SK-N-SH (cell line): ENCODE measurements at regions not wholly inside any gene's neighbourhood (a gene's known extent, or its start where the extent isn't known, plus 50 kb on each side); places are given as distances from the start of the nearest gene placed in this dataset.

ENCODE experiments used
- CTCF ChIA-PET: fragments of 300-600, 350-600 bp; formaldehyde crosslinking; extraction: SDS; loops from one replicate; lab custom pipeline; 2021; lab: Yijun Ruan, JAX
- POLR2A ChIA-PET: fragments of 350-600 bp; sonication (Branson Sonifier 250); formaldehyde crosslinking; extraction: SDS; loops from one replicate; lab custom pipeline; 2020; ENCODE audit warnings: antibody characterized with exemption, inconsistent platforms; lab: Yijun Ruan, JAX
- DNase-seq: peaks from one replicate; pipeline ENCODE4 v3.0.0; 2012
- H2AFZ ChIP-seq: fragments of 200-600 bp; sonication (generic); 2 replicates; pipeline ENCODE4 v1.8.1; 2016; ENCODE audit warnings: antibody characterized with exemption, mild to moderate bottlenecking, low read depth
- H3F3A ChIP-seq: fragments of 200-600 bp; sonication (generic); replicated peaks from 2 replicates; pipeline ENCODE3; 2016; ENCODE audit warnings: antibody characterized with exemption, mild to moderate bottlenecking; ENCODE audit not compliant: insufficient read depth
- H3K27ac ChIP-seq, 2 experiments: fragments of 200-500 bp in 1 of 2; fragments of 200-600 bp in 1 of 2; sonication (Bioruptor generic) in 1 of 2; sonication (generic), shearing (Covaris generic) in 1 of 2; 2 replicates each; pipeline versions ENCODE4 v1.5.1 to v1.6.1; 2014 to 2016; ENCODE audit warnings: low read depth in 2 of 2, inconsistent platforms in 1 of 2, low read length in 1 of 2, mild to moderate bottlenecking in 1 of 2, mixed read lengths in 1 of 2
- H3K27me3 ChIP-seq: fragments of 200-600 bp; sonication (generic), shearing (Covaris generic); 2 replicates; pipeline ENCODE4 v1.6.1; 2016; ENCODE audit warnings: mixed run types; ENCODE audit not compliant: insufficient read depth
- H3K36me3 ChIP-seq, 2 experiments: fragments of 200-500 bp in 1 of 2; fragments of 200-600 bp in 1 of 2; sonication (Bioruptor generic) in 1 of 2; sonication (generic) in 1 of 2; replicated peaks in 1 of 2; 2 replicates each; pipeline versions ENCODE3 to v1.5.1; 2014 to 2016; ENCODE audit warnings: low read length in 1 of 2, mild to moderate bottlenecking in 1 of 2; ENCODE audit not compliant: insufficient read depth in 2 of 2, control insufficient read depth in 1 of 2
- H3K4me1 ChIP-seq, 2 experiments: fragments of 200-500 bp in 1 of 2; fragments of 200-600 bp in 1 of 2; sonication (Bioruptor generic) in 1 of 2; sonication (generic), shearing (Covaris generic) in 1 of 2; 2 replicates each; pipeline versions ENCODE4 v1.5.1 to v1.6.1; 2014 to 2016; ENCODE audit warnings: low read depth in 1 of 2, low read length in 1 of 2, mixed run types in 1 of 2; ENCODE audit not compliant: insufficient read depth in 2 of 2, control insufficient read depth in 1 of 2
- H3K4me2 ChIP-seq: fragments of 200-600 bp; sonication (generic), shearing (Covaris generic); 2 replicates; pipeline ENCODE4 v1.6.1; 2017; ENCODE audit warnings: mixed run types
- H3K4me3 ChIP-seq, 2 experiments: fragments of 200-500 bp in 1 of 2; fragments of 200-600 bp in 1 of 2; sonication (Bioruptor generic) in 1 of 2; sonication (generic), shearing (Covaris generic) in 1 of 2; 2 replicates each; pipeline versions ENCODE4 v1.5.1 to v1.8.1; 2014 to 2016; ENCODE audit warnings: low read depth in 2 of 2, inconsistent platforms in 1 of 2, low read length in 1 of 2, mild to moderate bottlenecking in 1 of 2, mixed read lengths in 1 of 2, moderate library complexity in 1 of 2
- H3K79me2 ChIP-seq: fragments of 200-600 bp; sonication (generic); 2 replicates; pipeline ENCODE4 v1.8.1; 2017; ENCODE audit warnings: mild to moderate bottlenecking; ENCODE audit not compliant: insufficient read depth
- H3K9ac ChIP-seq: fragments of 200-600 bp; sonication (generic); 2 replicates; pipeline ENCODE4 v1.6.1; 2017; ENCODE audit warnings: mixed run types
- H3K9me2 ChIP-seq: fragments of 200-600 bp; sonication (generic); 2 replicates; pipeline ENCODE4 v1.6.1; 2017; ENCODE audit warnings: mixed run types
- H3K9me3 ChIP-seq: fragments of 200-600 bp; sonication (generic); 2 replicates; pipeline ENCODE4 v1.6.1; 2017; ENCODE audit warnings: mixed run types, mild to moderate bottlenecking, moderate library complexity
- H4K20me1 ChIP-seq: fragments of 200-600 bp; sonication (generic); 2 replicates; pipeline ENCODE4 v1.6.1; 2017; ENCODE audit warnings: mild to moderate bottlenecking, mixed run types; ENCODE audit not compliant: insufficient read depth
- EZH2phosphoT487 ChIP-seq: fragments of 200-600 bp; sonication (generic); IDR thresholded peaks from 2 replicates; pipeline ENCODE4 v1.6.1; 2017; ENCODE audit warnings: low read depth, mixed run types, mild to moderate bottlenecking, antibody characterized with exemption, moderate library complexity, borderline replicate concordance
- FOSL2 ChIP-seq: IDR thresholded peaks from 2 replicates; pipeline ENCODE4 v1.4.0; 2012; ENCODE audit warnings: low read depth, mild to moderate bottlenecking, moderate library complexity, borderline replicate concordance
- FOXM1 ChIP-seq: IDR thresholded peaks from 2 replicates; pipeline ENCODE4 v1.4.0; 2012; ENCODE audit warnings: low read depth, mild to moderate bottlenecking
- MEF2A ChIP-seq: IDR thresholded peaks from 2 replicates; pipeline ENCODE4 v1.4.0; 2012; ENCODE audit warnings: low read depth, borderline replicate concordance
- MXI1 ChIP-seq: IDR thresholded peaks from 2 replicates; pipeline ENCODE4 v1.6.1; 2012; ENCODE audit warnings: mild to moderate bottlenecking, low read depth, low read length, improper control_type of control experiment
- NFIC ChIP-seq: IDR thresholded peaks from 2 replicates; pipeline ENCODE4 v1.4.0; 2012; ENCODE audit warnings: borderline replicate concordance
- NRF1 ChIP-seq: IDR thresholded peaks from 2 replicates; pipeline ENCODE4 v1.6.1; 2012; ENCODE audit warnings: low read depth, mild to moderate bottlenecking, low read length
- POLR2AphosphoS5 ChIP-seq: IDR thresholded peaks from 2 replicates; pipeline ENCODE4 v1.6.1; 2012; ENCODE audit warnings: low read depth, low read length
- RAD21 ChIP-seq: IDR thresholded peaks from 2 replicates; pipeline ENCODE4 v1.6.1; 2012; ENCODE audit warnings: mild to moderate bottlenecking, low read length
- RCOR1 ChIP-seq: fragments of 150-350 bp; IDR thresholded peaks from 2 replicates; pipeline ENCODE4 v1.6.1; 2017; ENCODE audit warnings: antibody characterized with exemption, low read length
- RFX5 ChIP-seq: IDR thresholded peaks from 2 replicates; pipeline ENCODE4 v1.6.1; 2012; ENCODE audit warnings: mild to moderate bottlenecking, improper control_type of control experiment, low read length
- RXRA ChIP-seq: IDR thresholded peaks from 2 replicates; pipeline ENCODE4 v1.4.0; 2012; ENCODE audit warnings: low read depth, mild to moderate bottlenecking, borderline replicate concordance
- SMC3 ChIP-seq: IDR thresholded peaks from 2 replicates; pipeline ENCODE4 v1.6.1; 2012; ENCODE audit warnings: low read depth, low read length, improper control_type of control experiment
- TCF12 ChIP-seq: IDR thresholded peaks from 2 replicates; pipeline ENCODE4 v1.4.0; 2012
- WGBS: methylation state at CpG from one replicate; pipeline ENCODE4 v1.1.6; 2017; ENCODE audit warnings: low lambda C conversion rate; 5-methylcytosine and 5-hydroxymethylcytosine counted together
- TF ChIP-seq, protein P1 (sequence below): IDR thresholded peaks from 2 replicates; pipeline ENCODE4 v1.6.1; 2012; ENCODE audit warnings: mild to moderate bottlenecking, low read depth, low read length, moderate library complexity
- TF ChIP-seq, protein P2 (sequence below): fragments of 150-350 bp; IDR thresholded peaks from 2 replicates; pipeline ENCODE4 v1.6.1; 2017; ENCODE audit warnings: antibody characterized with exemption, low read length, low read depth, borderline replicate concordance
- TF ChIP-seq, protein P3 (sequence below): fragments of 150-350 bp; IDR thresholded peaks from 2 replicates; pipeline ENCODE4 v1.6.1; 2016; ENCODE audit warnings: mild to moderate bottlenecking, low read depth, low read length
- TF ChIP-seq, protein P4 (sequence below): IDR thresholded peaks from 2 replicates; pipeline ENCODE4 v1.4.0; 2012; ENCODE audit warnings: low read depth
- TF ChIP-seq, protein P5 (sequence below): fragments of 200-600 bp; sonication (generic); IDR thresholded peaks from 2 replicates; pipeline ENCODE4 v1.6.1; 2017; ENCODE audit warnings: antibody characterized with exemption, mild to moderate bottlenecking, moderate library complexity
- TF ChIP-seq, protein P6 (sequence below): IDR thresholded peaks from 2 replicates; pipeline ENCODE4; 2012

DNA sequence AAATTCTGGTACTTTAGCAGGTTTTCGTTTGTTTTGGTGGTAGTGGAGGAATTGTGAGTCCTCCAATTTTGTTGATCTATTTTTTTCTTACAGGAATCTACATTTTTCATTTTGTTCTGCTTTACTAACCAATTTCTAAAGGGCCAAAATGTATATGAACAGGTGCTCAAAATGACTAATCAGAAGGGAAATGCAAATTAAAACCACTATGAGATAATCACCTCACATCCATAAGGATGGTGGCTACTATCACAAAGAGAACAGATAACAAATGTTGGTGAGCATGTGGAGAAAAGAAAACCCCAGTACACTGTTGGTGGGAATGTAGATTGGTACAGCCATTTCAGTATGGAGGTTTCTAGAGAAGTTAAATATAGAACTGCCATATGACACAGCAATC lies 134.2 kb downstream of the LMO4 start:
- WGBS = 36% methylated on average over 1 of the region's 1 CpG
- no peak overlapping the region for H3K4me3 ChIP-seq
- DNase-seq = no peak

DNA sequence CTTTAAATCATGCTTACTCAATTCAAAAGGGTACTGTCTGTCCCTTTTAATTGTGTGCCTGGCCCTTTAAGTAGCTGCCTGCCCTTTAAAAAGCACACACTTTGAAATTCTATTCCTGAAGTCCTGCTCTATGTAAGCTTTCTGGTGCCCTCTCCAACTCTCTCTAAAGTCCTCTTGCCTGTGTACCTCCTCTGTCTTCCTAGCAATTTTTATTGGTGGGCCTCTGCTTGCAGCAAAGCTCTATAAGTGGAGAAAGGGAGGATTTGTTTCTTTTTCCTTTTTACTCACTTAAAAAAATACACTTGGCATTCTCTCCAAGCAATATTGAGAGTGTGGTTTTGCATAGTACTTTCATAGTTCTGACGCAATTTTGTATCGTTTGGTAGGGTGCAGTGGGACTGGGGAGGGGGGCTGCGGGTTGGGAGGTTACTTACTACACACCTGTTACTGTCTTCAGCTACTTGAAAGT lies 135.4 kb downstream of the LMO4 start:
- ChIA-PET CTCF (interaction anchor here (0.6 kb wide), 1 partner anchor 52 kb away, joined by 3 read pairs; no protein-coding TSS in a partner anchor), POLR2A (no interaction called here)
- no peaks in the 10 kb centered on the region for H3K27me3 ChIP-seq
- peak overlapping the region; percentile 42; the same call in 1 of the 2 replicates for H2AFZ ChIP-seq
- no peaks in the 10 kb centered on the region for H4K20me1 ChIP-seq
- 58% methylated on average over 3 of the region's 3 CpGs for WGBS
- no peaks in the 10 kb centered on the region for H3F3A ChIP-seq
- H3K36me3 ChIP-seq = no peaks in the 10 kb centered on the region
- H3K9me2 ChIP-seq = no peaks in the 10 kb centered on the region
- no peaks in the 10 kb centered on the region for H3K4me1 ChIP-seq
- H3K79me2 ChIP-seq = no peaks in the 10 kb centered on the region
- H3K4me3 ChIP-seq = no peak overlapping the region
- no peak overlapping the region for H3K4me2 ChIP-seq
- DNase-seq = no peak
- no peak overlapping the region for H3K27ac ChIP-seq
- no peak overlapping the region for H3K9ac ChIP-seq
- H3K9me3 ChIP-seq = no peaks in the 10 kb centered on the region
- no peak for TF ChIP-seq SMC3
- TF ChIP-seq NRF1 = no peak
- TF ChIP-seq, protein P1, sequence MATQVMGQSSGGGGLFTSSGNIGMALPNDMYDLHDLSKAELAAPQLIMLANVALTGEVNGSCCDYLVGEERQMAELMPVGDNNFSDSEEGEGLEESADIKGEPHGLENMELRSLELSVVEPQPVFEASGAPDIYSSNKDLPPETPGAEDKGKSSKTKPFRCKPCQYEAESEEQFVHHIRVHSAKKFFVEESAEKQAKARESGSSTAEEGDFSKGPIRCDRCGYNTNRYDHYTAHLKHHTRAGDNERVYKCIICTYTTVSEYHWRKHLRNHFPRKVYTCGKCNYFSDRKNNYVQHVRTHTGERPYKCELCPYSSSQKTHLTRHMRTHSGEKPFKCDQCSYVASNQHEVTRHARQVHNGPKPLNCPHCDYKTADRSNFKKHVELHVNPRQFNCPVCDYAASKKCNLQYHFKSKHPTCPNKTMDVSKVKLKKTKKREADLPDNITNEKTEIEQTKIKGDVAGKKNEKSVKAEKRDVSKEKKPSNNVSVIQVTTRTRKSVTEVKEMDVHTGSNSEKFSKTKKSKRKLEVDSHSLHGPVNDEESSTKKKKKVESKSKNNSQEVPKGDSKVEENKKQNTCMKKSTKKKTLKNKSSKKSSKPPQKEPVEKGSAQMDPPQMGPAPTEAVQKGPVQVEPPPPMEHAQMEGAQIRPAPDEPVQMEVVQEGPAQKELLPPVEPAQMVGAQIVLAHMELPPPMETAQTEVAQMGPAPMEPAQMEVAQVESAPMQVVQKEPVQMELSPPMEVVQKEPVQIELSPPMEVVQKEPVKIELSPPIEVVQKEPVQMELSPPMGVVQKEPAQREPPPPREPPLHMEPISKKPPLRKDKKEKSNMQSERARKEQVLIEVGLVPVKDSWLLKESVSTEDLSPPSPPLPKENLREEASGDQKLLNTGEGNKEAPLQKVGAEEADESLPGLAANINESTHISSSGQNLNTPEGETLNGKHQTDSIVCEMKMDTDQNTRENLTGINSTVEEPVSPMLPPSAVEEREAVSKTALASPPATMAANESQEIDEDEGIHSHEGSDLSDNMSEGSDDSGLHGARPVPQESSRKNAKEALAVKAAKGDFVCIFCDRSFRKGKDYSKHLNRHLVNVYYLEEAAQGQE = no peak
- no peak for TF ChIP-seq TCF12
- no peak for TF ChIP-seq MXI1
- TF ChIP-seq, protein P2, sequence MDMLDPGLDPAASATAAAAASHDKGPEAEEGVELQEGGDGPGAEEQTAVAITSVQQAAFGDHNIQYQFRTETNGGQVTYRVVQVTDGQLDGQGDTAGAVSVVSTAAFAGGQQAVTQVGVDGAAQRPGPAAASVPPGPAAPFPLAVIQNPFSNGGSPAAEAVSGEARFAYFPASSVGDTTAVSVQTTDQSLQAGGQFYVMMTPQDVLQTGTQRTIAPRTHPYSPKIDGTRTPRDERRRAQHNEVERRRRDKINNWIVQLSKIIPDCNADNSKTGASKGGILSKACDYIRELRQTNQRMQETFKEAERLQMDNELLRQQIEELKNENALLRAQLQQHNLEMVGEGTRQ = no peak

More for the DNA sequence above, 134.2 kb downstream of the LMO4 start:
- Histone ChIP-seq H3K79me2 (no peaks in the 10 kb centered on the region), H3K36me3 (no peaks in the 10 kb centered on the region), H3K27ac (no peak overlapping the region), H3K9me3 (no peaks in the 10 kb centered on the region), H3K9ac (no peak overlapping the region), H3K9me2 (no peaks in the 10 kb centered on the region), H3F3A (no peaks in the 10 kb centered on the region), H3K4me1 (no peaks in the 10 kb centered on the region), H4K20me1 (no peaks in the 10 kb centered on the region), H3K4me2 (no peak overlapping the region), H2AFZ (no peak overlapping the region), H3K27me3 (no peaks in the 10 kb centered on the region)
- ChIA-PET CTCF (no interaction called here), POLR2A (no interaction called here)
- TF ChIP-seq, protein P3, sequence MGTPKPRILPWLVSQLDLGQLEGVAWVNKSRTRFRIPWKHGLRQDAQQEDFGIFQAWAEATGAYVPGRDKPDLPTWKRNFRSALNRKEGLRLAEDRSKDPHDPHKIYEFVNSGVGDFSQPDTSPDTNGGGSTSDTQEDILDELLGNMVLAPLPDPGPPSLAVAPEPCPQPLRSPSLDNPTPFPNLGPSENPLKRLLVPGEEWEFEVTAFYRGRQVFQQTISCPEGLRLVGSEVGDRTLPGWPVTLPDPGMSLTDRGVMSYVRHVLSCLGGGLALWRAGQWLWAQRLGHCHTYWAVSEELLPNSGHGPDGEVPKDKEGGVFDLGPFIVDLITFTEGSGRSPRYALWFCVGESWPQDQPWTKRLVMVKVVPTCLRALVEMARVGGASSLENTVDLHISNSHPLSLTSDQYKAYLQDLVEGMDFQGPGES = no peak
- no peak for TF ChIP-seq NRF1
- TF ChIP-seq, protein P4, sequence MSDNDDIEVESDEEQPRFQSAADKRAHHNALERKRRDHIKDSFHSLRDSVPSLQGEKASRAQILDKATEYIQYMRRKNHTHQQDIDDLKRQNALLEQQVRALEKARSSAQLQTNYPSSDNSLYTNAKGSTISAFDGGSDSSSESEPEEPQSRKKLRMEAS = no peak
- TF ChIP-seq RAD21 = no peak
- no peak for TF ChIP-seq SMC3
- no peak for TF ChIP-seq MEF2A
- no peak for TF ChIP-seq POLR2AphosphoS5
- no peak for TF ChIP-seq RCOR1
- no peak for TF ChIP-seq FOSL2
- no peak for TF ChIP-seq RFX5
- TF ChIP-seq NFIC = no peak
- TF ChIP-seq, protein P5, sequence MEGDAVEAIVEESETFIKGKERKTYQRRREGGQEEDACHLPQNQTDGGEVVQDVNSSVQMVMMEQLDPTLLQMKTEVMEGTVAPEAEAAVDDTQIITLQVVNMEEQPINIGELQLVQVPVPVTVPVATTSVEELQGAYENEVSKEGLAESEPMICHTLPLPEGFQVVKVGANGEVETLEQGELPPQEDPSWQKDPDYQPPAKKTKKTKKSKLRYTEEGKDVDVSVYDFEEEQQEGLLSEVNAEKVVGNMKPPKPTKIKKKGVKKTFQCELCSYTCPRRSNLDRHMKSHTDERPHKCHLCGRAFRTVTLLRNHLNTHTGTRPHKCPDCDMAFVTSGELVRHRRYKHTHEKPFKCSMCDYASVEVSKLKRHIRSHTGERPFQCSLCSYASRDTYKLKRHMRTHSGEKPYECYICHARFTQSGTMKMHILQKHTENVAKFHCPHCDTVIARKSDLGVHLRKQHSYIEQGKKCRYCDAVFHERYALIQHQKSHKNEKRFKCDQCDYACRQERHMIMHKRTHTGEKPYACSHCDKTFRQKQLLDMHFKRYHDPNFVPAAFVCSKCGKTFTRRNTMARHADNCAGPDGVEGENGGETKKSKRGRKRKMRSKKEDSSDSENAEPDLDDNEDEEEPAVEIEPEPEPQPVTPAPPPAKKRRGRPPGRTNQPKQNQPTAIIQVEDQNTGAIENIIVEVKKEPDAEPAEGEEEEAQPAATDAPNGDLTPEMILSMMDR = no peak
- no peak for TF ChIP-seq TCF12
- no peak for TF ChIP-seq RXRA
- no peak for TF ChIP-seq FOXM1
- TF ChIP-seq, protein P6, sequence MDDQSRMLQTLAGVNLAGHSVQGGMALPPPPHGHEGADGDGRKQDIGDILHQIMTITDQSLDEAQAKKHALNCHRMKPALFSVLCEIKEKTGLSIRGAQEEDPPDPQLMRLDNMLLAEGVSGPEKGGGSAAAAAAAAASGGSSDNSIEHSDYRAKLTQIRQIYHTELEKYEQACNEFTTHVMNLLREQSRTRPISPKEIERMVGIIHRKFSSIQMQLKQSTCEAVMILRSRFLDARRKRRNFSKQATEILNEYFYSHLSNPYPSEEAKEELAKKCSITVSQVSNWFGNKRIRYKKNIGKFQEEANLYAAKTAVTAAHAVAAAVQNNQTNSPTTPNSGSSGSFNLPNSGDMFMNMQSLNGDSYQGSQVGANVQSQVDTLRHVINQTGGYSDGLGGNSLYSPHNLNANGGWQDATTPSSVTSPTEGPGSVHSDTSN = no peak
- no peak for TF ChIP-seq EZH2phosphoT487
